ENCODE measurements at regions not wholly inside any gene's neighbourhood (a gene's known extent, or its start where the extent isn't known, plus 50 kb on each side); places are given as distances from the start of the nearest gene placed in this dataset.

- Histone ChIP-seq H3K27me3 (ENCODE audit: control insufficient read depth, extremely low read depth, insufficient read depth, low read length) (no peaks in the 10 kb centered on the region), H3K9me1 (ENCODE audit: control insufficient read depth, extremely low read depth, insufficient read depth, low read length) (no peaks in the 10 kb centered on the region), H3K9me3 (ENCODE audit: control insufficient read depth, low read depth, low read length) (no peaks in the 10 kb centered on the region), H3K36me3 (ENCODE audit: control insufficient read depth in 2 of 2, extremely low read depth in 1 of 2, insufficient read depth in 2 of 2, low read length in 2 of 2) (no peaks in the 10 kb centered on the region), H2AFZ (ENCODE audit: control insufficient read depth, low read length) (no peak overlapping the region), H3K27ac (ENCODE audit: control insufficient read depth, insufficient read depth, low read length) (no peak overlapping the region), H3K79me2 (ENCODE audit: control insufficient read depth, insufficient read depth, low read length) (no peaks in the 10 kb centered on the region), H3K9ac (ENCODE audit: control insufficient read depth, extremely low read depth, insufficient read depth, low read length) (no peak overlapping the region), H4K20me1 (ENCODE audit: control insufficient read depth, extremely low read depth, insufficient read depth, low read length) (no peaks in the 10 kb centered on the region), H3K4me2 (ENCODE audit: control insufficient read depth, extremely low read depth, insufficient read depth, low read depth, low read length) (no peak overlapping the region), H3K4me1 (ENCODE audit: control insufficient read depth, extremely low read depth, insufficient read depth, low read length) (no peaks in the 10 kb centered on the region), H3K4me3 (ENCODE audit: control insufficient read depth in 2 of 3, extremely low read depth in 1 of 3, insufficient read depth in 2 of 3, low read depth in 1 of 3, low read length in 3 of 3) (no peak overlapping the region)
- dilution Hi-C loops (cut with MboI; ENCODE audit: extremely low pct_ligation_motif_present, low sequenced_read_pairs) = no loop called here
- DNase-seq (ENCODE audit: low read depth, low spot score) (no peak), FAIRE-seq (no peak)
- TF ChIP-seq CTCF (optimal IDR thresholded peaks at IDR 0.05 in 1 of 3, IDR thresholded peaks at IDR 0.05 in 1 of 3, conservative IDR thresholded peaks at IDR 0.05 in 1 of 3; ENCODE audit: extremely low read depth in 1 of 3, insufficient read depth in 2 of 3, low read length in 3 of 3) (no peak), EZH2 (IDR thresholded peaks at IDR 0.05; ENCODE audit: low read length) (no peak)
Measured at GRCh38 chr7:106384373-106384772, 99.6 kb upstream of the NAMPT start.

DNA sequence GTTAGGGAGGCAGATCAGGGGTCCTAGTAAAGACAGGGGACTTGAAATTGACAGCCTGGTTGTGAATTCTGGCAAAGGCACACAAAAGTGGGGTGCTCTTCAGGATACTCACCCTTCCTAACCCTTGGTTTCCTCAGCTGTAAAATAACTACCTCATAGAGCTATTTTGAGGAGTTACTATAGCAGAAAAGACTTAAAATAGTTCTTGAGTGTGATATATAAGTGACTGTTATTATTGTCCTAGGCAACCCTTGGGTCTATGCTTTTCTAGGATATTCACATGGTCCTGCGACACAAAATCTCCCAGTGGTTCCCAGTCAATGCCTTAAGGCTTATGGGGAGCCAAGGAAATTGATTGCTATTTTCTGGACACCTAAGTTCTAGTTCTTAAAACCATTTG lies 98.1 kb upstream of the NAMPT start:
- Histone ChIP-seq H2AFZ (ENCODE audit: control insufficient read depth, low read length) (no peak overlapping the region), H3K9me3 (ENCODE audit: control insufficient read depth, low read depth, low read length) (no peaks in the 10 kb centered on the region), H3K4me1 (ENCODE audit: control insufficient read depth, extremely low read depth, insufficient read depth, low read length) (no peaks in the 10 kb centered on the region), H3K4me2 (ENCODE audit: control insufficient read depth, extremely low read depth, insufficient read depth, low read depth, low read length) (no peak overlapping the region), H3K4me3 (ENCODE audit: control insufficient read depth in 2 of 3, extremely low read depth in 1 of 3, insufficient read depth in 2 of 3, low read depth in 1 of 3, low read length in 3 of 3) (no peak overlapping the region), H3K27me3 (ENCODE audit: control insufficient read depth, extremely low read depth, insufficient read depth, low read length) (no peaks in the 10 kb centered on the region), H3K79me2 (ENCODE audit: control insufficient read depth, insufficient read depth, low read length) (no peaks in the 10 kb centered on the region), H4K20me1 (ENCODE audit: control insufficient read depth, extremely low read depth, insufficient read depth, low read length) (no peaks in the 10 kb centered on the region), H3K9me1 (ENCODE audit: control insufficient read depth, extremely low read depth, insufficient read depth, low read length) (no peaks in the 10 kb centered on the region), H3K36me3 (ENCODE audit: control insufficient read depth in 2 of 2, extremely low read depth in 1 of 2, insufficient read depth in 2 of 2, low read length in 2 of 2) (no peaks in the 10 kb centered on the region), H3K9ac (ENCODE audit: control insufficient read depth, extremely low read depth, insufficient read depth, low read length) (no peak overlapping the region), H3K27ac (ENCODE audit: control insufficient read depth, insufficient read depth, low read length) (no peak overlapping the region)
- DNase-seq (ENCODE audit: low read depth, low spot score) = no peak
- no peak for FAIRE-seq
- TF ChIP-seq CTCF (optimal IDR thresholded peaks at IDR 0.05 in 1 of 3, IDR thresholded peaks at IDR 0.05 in 1 of 3, conservative IDR thresholded peaks at IDR 0.05 in 1 of 3; ENCODE audit: extremely low read depth in 1 of 3, insufficient read depth in 2 of 3, low read length in 3 of 3) (no peak), EZH2 (IDR thresholded peaks at IDR 0.05; ENCODE audit: low read length) (no peak)
- dilution Hi-C loops (cut with MboI; ENCODE audit: extremely low pct_ligation_motif_present, low sequenced_read_pairs) = no loop called here
